Suprapubic skin (tissue), 4 donors: ENCODE measurements at regions not wholly inside any gene's neighbourhood (a gene's known extent, or its start where the extent isn't known, plus 50 kb on each side); places are given as distances from the start of the nearest gene placed in this dataset.

Source experiments
- CTCF ChIP-seq, 2 donors: fragments of 200-600 bp in 1 of 2; fragments of 450-650 bp in 1 of 2; sonication (generic) in 1 of 2; IDR thresholded peaks; one replicate each; pipeline ENCODE4 v1.5.1; 2016 to 2019; ENCODE audit warnings: antibody characterized with exemption in 2 of 2, mild to moderate bottlenecking in 1 of 2, moderate library complexity in 1 of 2
- EP300 ChIP-seq: sonication (generic); formaldehyde crosslinking; IDR thresholded peaks from one replicate; pipeline ENCODE4 v1.6.1; 2017; ENCODE audit warnings: antibody characterized with exemption
- POLR2AphosphoS5 ChIP-seq, 3 donors: sonication (generic); formaldehyde crosslinking; IDR thresholded peaks; one replicate each; pipeline ENCODE4 v1.6.1; 2017; ENCODE audit warnings: antibody characterized with exemption in 3 of 3

- no peak for TF ChIP-seq CTCF (IDR thresholded peaks at IDR 0.05)
- no peak for TF ChIP-seq POLR2AphosphoS5 (IDR thresholded peaks at IDR 0.05)
- TF ChIP-seq EP300: no peak
Observed at GRCh38 chr12:127893895-127894609, 372.9 kb upstream of the TMEM132C start.
